ENCODE measurements at regions not wholly inside any gene's neighbourhood (a gene's known extent, or its start where the extent isn't known, plus 50 kb on each side); places are given as distances from the start of the nearest gene placed in this dataset.

- DNase-seq (ENCODE audit: insufficient read length, low spot score), result no peak
- no peak for TF ChIP-seq CTCF (IDR thresholded peaks at IDR 0.05; ENCODE audit: insufficient read depth, missing control alignments)
- no peak for FAIRE-seq
Measured at GRCh38 chr16:66265556-66266141, 100.8 kb upstream of the CDH5 start.

GRCh38 chr16:66265048-66265415 lies 101.5 kb upstream of the CDH5 start:
- FAIRE-seq (no peak), DNase-seq (ENCODE audit: insufficient read length, low spot score) (no peak)
- no peak for TF ChIP-seq CTCF (IDR thresholded peaks at IDR 0.05; ENCODE audit: insufficient read depth, missing control alignments)

- no peak for FAIRE-seq
- TF ChIP-seq CTCF (IDR thresholded peaks at IDR 0.05; ENCODE audit: insufficient read depth, missing control alignments), result no peak
- no peak for DNase-seq (ENCODE audit: insufficient read length, low spot score)
Measured at GRCh38 chr16:66264311-66265047, 102.0 kb upstream of the CDH5 start.

GRCh38 chr16:66263973-66264310 lies 102.5 kb upstream of the CDH5 start:
- no peak for FAIRE-seq
- no peak for DNase-seq (ENCODE audit: insufficient read length, low spot score)
- no peak for TF ChIP-seq CTCF (IDR thresholded peaks at IDR 0.05; ENCODE audit: insufficient read depth, missing control alignments)

- TF ChIP-seq CTCF (IDR thresholded peaks at IDR 0.05; ENCODE audit: insufficient read depth, missing control alignments), result no peak
- DNase-seq (ENCODE audit: insufficient read length, low spot score), result no peak
- FAIRE-seq, result no peak
Measured at GRCh38 chr16:66263168-66263972, 103.1 kb upstream of the CDH5 start.

GRCh38 chr16:66262253-66263167 lies 104.0 kb upstream of the CDH5 start:
- FAIRE-seq (no peak), DNase-seq (ENCODE audit: insufficient read length, low spot score) (no peak)
- no peak for TF ChIP-seq CTCF (IDR thresholded peaks at IDR 0.05; ENCODE audit: insufficient read depth, missing control alignments)

All from D721Med (cell line).